H9 (cell line): ENCODE measurements at regions not wholly inside any gene's neighbourhood (a gene's known extent, or its start where the extent isn't known, plus 50 kb on each side); places are given as distances from the start of the nearest gene placed in this dataset.

Experiments
- DNase-seq: peaks from one replicate; pipeline ENCODE4 v3.0.0-alpha.2; 2017
- H2AFZ ChIP-seq: one replicate; pipeline ENCODE4 v1.6.1; 2013; ENCODE audit warnings: mild to moderate bottlenecking, low read length, control low read depth, moderate library complexity
- H2AK5ac ChIP-seq: 2 replicates; pipeline ENCODE4 v1.6.1; 2013; ENCODE audit warnings: low read length, control low read depth, mixed read lengths; ENCODE audit not compliant: insufficient read length
- H2BK120ac ChIP-seq: one replicate; pipeline ENCODE4 v1.6.1; 2013; ENCODE audit warnings: low read depth, mild to moderate bottlenecking, low read length, control low read depth, inconsistent platforms; ENCODE audit not compliant: poor library complexity, severe bottlenecking
- H2BK12ac ChIP-seq: 2 replicates; pipeline ENCODE4 v1.6.1; 2013; ENCODE audit warnings: low read length, control low read depth, mixed read lengths, low read depth; ENCODE audit not compliant: insufficient read length
- H2BK15ac ChIP-seq: 2 replicates; pipeline ENCODE4 v1.6.1; 2013; ENCODE audit warnings: low read depth, low read length, control low read depth
- H2BK20ac ChIP-seq: one replicate; pipeline ENCODE4 v1.6.1; 2013; ENCODE audit warnings: low read depth, mild to moderate bottlenecking, low read length, control low read depth, inconsistent platforms; ENCODE audit not compliant: poor library complexity, severe bottlenecking
- H2BK5ac ChIP-seq: 2 replicates; pipeline ENCODE4 v1.6.1; 2013; ENCODE audit warnings: low read length, control low read depth, mixed read lengths; ENCODE audit not compliant: insufficient read length
- H3K14ac ChIP-seq: 2 replicates; pipeline ENCODE4 v1.6.1; 2013; ENCODE audit warnings: low read length, control low read depth; ENCODE audit not compliant: insufficient read depth
- H3K18ac ChIP-seq: 2 replicates; pipeline ENCODE4 v1.6.1; 2013; ENCODE audit warnings: low read depth, mild to moderate bottlenecking, mixed read lengths, low read length, control low read depth; ENCODE audit not compliant: insufficient read length
- H3K23ac ChIP-seq: 2 replicates; pipeline ENCODE4 v1.6.1; 2013; ENCODE audit warnings: low read length, control low read depth, mixed read lengths, low read depth; ENCODE audit not compliant: insufficient read length
- H3K23me2 ChIP-seq: 2 replicates; pipeline ENCODE4 v1.6.1; 2013; ENCODE audit warnings: low read depth, mild to moderate bottlenecking, mixed read lengths, low read length, control low read depth; ENCODE audit not compliant: insufficient read length, poor library complexity, severe bottlenecking
- H3K27ac ChIP-seq: 2 replicates; pipeline ENCODE4 v1.5.1; 2013; ENCODE audit warnings: low read length, control low read depth, mixed read lengths, low read depth; ENCODE audit not compliant: insufficient read length
- H3K27me3 ChIP-seq: 2 replicates; pipeline ENCODE4 v1.6.1; 2013; ENCODE audit warnings: low read length, control low read depth, inconsistent platforms; ENCODE audit not compliant: insufficient read depth
- H3K4ac ChIP-seq: 2 replicates; pipeline ENCODE4 v1.6.1; 2013; ENCODE audit warnings: low read depth, mild to moderate bottlenecking, control low read depth, inconsistent platforms, low read length, moderate library complexity
- H3K4me1 ChIP-seq: 2 replicates; pipeline ENCODE4 v1.6.1; 2013; ENCODE audit warnings: low read length, control low read depth, inconsistent platforms; ENCODE audit not compliant: insufficient read depth
- H3K4me2 ChIP-seq: 2 replicates; pipeline ENCODE4 v1.6.1; 2013; ENCODE audit warnings: low read length, control low read depth, mixed read lengths; ENCODE audit not compliant: insufficient read length, insufficient read depth
- H3K56ac ChIP-seq: 2 replicates; pipeline ENCODE4 v1.6.1; 2013; ENCODE audit warnings: low read depth, mild to moderate bottlenecking, mixed read lengths, low read length, control low read depth; ENCODE audit not compliant: insufficient read length
- H3K79me1 ChIP-seq: 2 replicates; pipeline ENCODE4 v1.6.1; 2013; ENCODE audit warnings: low read depth, mild to moderate bottlenecking, moderate library complexity, low read length, control low read depth, inconsistent platforms; ENCODE audit not compliant: insufficient read depth, poor library complexity, severe bottlenecking
- H3K79me2 ChIP-seq: 2 replicates; pipeline ENCODE4 v1.6.1; 2013; ENCODE audit warnings: low read length, control low read depth, inconsistent platforms; ENCODE audit not compliant: insufficient read depth
- H3K9ac ChIP-seq: 2 replicates; pipeline ENCODE4 v1.6.1; 2013; ENCODE audit warnings: low read length, control low read depth, mixed read lengths; ENCODE audit not compliant: insufficient read length; ENCODE audit errors: extremely low read depth
- H3K9me3 ChIP-seq: one replicate; pipeline ENCODE4 v1.6.1; 2013; ENCODE audit warnings: low read depth, low read length, inconsistent platforms; ENCODE audit not compliant: control insufficient read depth
- H3T11ph ChIP-seq: one replicate; pipeline ENCODE4 v1.6.1; 2013; ENCODE audit warnings: mild to moderate bottlenecking, low read length, control low read depth, inconsistent platforms
- H4K20me1 ChIP-seq: one replicate; pipeline ENCODE4 v1.6.1; 2013; ENCODE audit not compliant: control insufficient read depth, insufficient read length, insufficient read depth
- H4K5ac ChIP-seq: 2 replicates; pipeline ENCODE4 v1.6.1; 2013; ENCODE audit warnings: low read depth, mild to moderate bottlenecking, mixed read lengths, low read length, control low read depth; ENCODE audit not compliant: insufficient read length
- H4K8ac ChIP-seq: replicated peaks from 2 replicates; pipeline ENCODE4 v1.6.1; 2013; ENCODE audit warnings: low read length, control low read depth, mixed read lengths, low read depth; ENCODE audit not compliant: insufficient read length
- H4K91ac ChIP-seq: 2 replicates; pipeline ENCODE4 v1.6.1; 2013; ENCODE audit warnings: low read depth, mild to moderate bottlenecking, moderate library complexity, mixed read lengths, low read length, control low read depth; ENCODE audit not compliant: insufficient read length
- H3K27ac Mint-ChIP-seq, 3 experiments: 2 replicates in 2 of 3; 3 replicates in 1 of 3; pipeline ENCODE4 v1.8.0; 2020 to 2021; ENCODE audit warnings: mixed read lengths in 3 of 3, mild to moderate bottlenecking in 1 of 3, moderate library complexity in 1 of 3
- H3K27me3 Mint-ChIP-seq: 2 replicates; pipeline ENCODE4 v1.8.0; 2021; ENCODE audit warnings: low read depth, mild to moderate bottlenecking, moderate library complexity, mixed read lengths
- H3K36me3 Mint-ChIP-seq, 3 experiments: 2 replicates in 2 of 3; 3 replicates in 1 of 3; pipeline ENCODE4 v1.8.0; 2020 to 2021; ENCODE audit warnings: low read depth in 3 of 3, mixed read lengths in 3 of 3; ENCODE audit not compliant: insufficient read depth in 1 of 3
- H3K4me1 Mint-ChIP-seq, 2 experiments: 2 replicates each; pipeline ENCODE4 v1.8.0; 2020; ENCODE audit warnings: mixed read lengths in 2 of 2
- H3K4me3 Mint-ChIP-seq, 2 experiments: 2 replicates in 1 of 2; 3 replicates in 1 of 2; pipeline ENCODE4 v1.8.0; 2020 to 2021; ENCODE audit warnings: mild to moderate bottlenecking in 2 of 2, mixed read lengths in 2 of 2, moderate library complexity in 1 of 2
- H3K9me3 Mint-ChIP-seq, 2 experiments: 2 replicates in 1 of 2; 3 replicates in 1 of 2; pipeline ENCODE4 v1.8.0; 2020; ENCODE audit warnings: mild to moderate bottlenecking in 2 of 2, mixed read lengths in 2 of 2, moderate library complexity in 1 of 2
- CTCF ChIP-seq: fragments of 200-600 bp; sonication (generic); conservative IDR thresholded peaks from 3 replicates; pipeline ENCODE4 v1.8.0; 2021; ENCODE audit warnings: antibody characterized with exemption, mild to moderate bottlenecking
- WGBS: extraction: QIAGEN DNeasy Blood & Tissue Kit; methylation state at CpG from one replicate; pipeline ENCODE4 v1.1.7; 2013; ENCODE audit warnings: missing lambda C conversion rate, low lambda C conversion rate, mixed read lengths; ENCODE audit not compliant: insufficient read length; ENCODE audit errors: extremely low coverage; 5-methylcytosine and 5-hydroxymethylcytosine counted together

- Histone ChIP-seq H3K27ac (no peak overlapping the region), H2AFZ (no peak overlapping the region), H2AK5ac (no peak overlapping the region), H2BK5ac (no peak overlapping the region), H4K91ac (no peak overlapping the region), H4K5ac (no peak overlapping the region), H2BK20ac (no peak overlapping the region), H2BK12ac (no peak overlapping the region), H4K20me1 (no peaks in the 10 kb centered on the region), H3K4me2 (no peak overlapping the region), H3K14ac (no peak overlapping the region), H4K8ac (no peak overlapping the region), H3K9ac (no peak overlapping the region), H3K9me3 (no peaks in the 10 kb centered on the region), H3K79me2 (no peaks in the 10 kb centered on the region), H3K4ac (no peak overlapping the region), H3K56ac (no peak overlapping the region), H3K18ac (no peak overlapping the region), H3K27me3 (no peaks in the 10 kb centered on the region), H2BK15ac (no peak overlapping the region), H3K23ac (no peak overlapping the region), H3T11ph (no peak overlapping the region), H2BK120ac (no peak overlapping the region), H3K4me1 (no peaks in the 10 kb centered on the region), H3K23me2 (no peaks in the 10 kb centered on the region), H3K79me1 (no peaks in the 10 kb centered on the region)
- Mint-ChIP-seq H3K4me1 (peaks cover 0 to 6% of the 10 kb centered on the region in 2 experiments; a peak in 1 of 4 replicates), H3K9me3 (no peaks in the 10 kb centered on the region), H3K27me3 (no peaks in the 10 kb centered on the region), H3K27ac (no peak overlapping the region), H3K36me3 (no peaks in the 10 kb centered on the region), H3K4me3 (no peak overlapping the region)
- TF ChIP-seq CTCF: no peak
- WGBS: no CpG with 5 or more reads among the region's 1 CpG
- no peak for DNase-seq
Observed at GRCh38 chr18:40984856-40985255, 970.2 kb upstream of the PIK3C3 start.
